ENCODE measurements at regions not wholly inside any gene's neighbourhood (a gene's known extent, or its start where the extent isn't known, plus 50 kb on each side); places are given as distances from the start of the nearest gene placed in this dataset.

GRCh38 chr11:28632338-28632737 lies 524.1 kb downstream of the METTL15 start:
- H3K4me3 ChIP-seq: no peak overlapping the region
- H3K9me3 ChIP-seq (ENCODE audit: control insufficient read depth in 4 of 4, insufficient read depth in 3 of 4, low read length in 3 of 4): peaks cover 0 to 3% (median 0%) of the 10 kb centered on the region in 4 donors
- H3K4me1 ChIP-seq (ENCODE audit: control insufficient read depth in 5 of 5, insufficient read depth in 5 of 5, low read length in 5 of 5): no peaks in the 10 kb centered on the region
- H3K27me3 ChIP-seq (ENCODE audit: control insufficient read depth in 3 of 3, insufficient read depth in 3 of 3, low read length in 2 of 3): peaks cover 0 to 4% (median 0%) of the 10 kb centered on the region in 3 donors
- WGBS, 2 donors: 87 to 94% methylated on average over 2 of the region's 2 CpGs
- DNase-seq (no peak), ATAC-seq (ENCODE audit: insufficient read depth, low FRiP score) (no peak)
- H3K9ac ChIP-seq (ENCODE audit: insufficient read depth in 1 of 2, low read length in 2 of 2): no peak overlapping the region
- no peak for TF ChIP-seq CTCF (IDR thresholded peaks at IDR 0.05; ENCODE audit: control extremely low read depth, extremely low read depth)
- no peak overlapping the region for H3K27ac ChIP-seq (ENCODE audit: low read depth in 1 of 2, low read length in 1 of 2)
- H3K36me3 ChIP-seq (ENCODE audit: control insufficient read depth in 4 of 4, insufficient read depth in 4 of 4, low read length in 4 of 4): no peaks in the 10 kb centered on the region

- Histone ChIP-seq H3K27ac (ENCODE audit: low read depth in 1 of 2, low read length in 1 of 2) (no peak overlapping the region), H3K4me1 (ENCODE audit: control insufficient read depth in 5 of 5, insufficient read depth in 5 of 5, low read length in 5 of 5) (no peaks in the 10 kb centered on the region), H3K9me3 (ENCODE audit: control insufficient read depth in 4 of 4, insufficient read depth in 3 of 4, low read length in 3 of 4) (peaks cover 0 to 2% (median 0%) of the 10 kb centered on the region in 4 donors), H3K4me3 (no peak overlapping the region), H3K27me3 (ENCODE audit: control insufficient read depth in 3 of 3, insufficient read depth in 3 of 3, low read length in 2 of 3) (peaks cover 0 to 4% (median 0%) of the 10 kb centered on the region in 3 donors), H3K36me3 (ENCODE audit: control insufficient read depth in 4 of 4, insufficient read depth in 4 of 4, low read length in 4 of 4) (no peaks in the 10 kb centered on the region), H3K9ac (ENCODE audit: insufficient read depth in 1 of 2, low read length in 2 of 2) (no peak overlapping the region)
- no peak for DNase-seq
- WGBS, 2 donors: 37 to 60% methylated on average over 1 of the region's 1 CpG
- no peak for TF ChIP-seq CTCF (IDR thresholded peaks at IDR 0.05; ENCODE audit: control extremely low read depth, extremely low read depth)
- no peak for ATAC-seq (ENCODE audit: insufficient read depth, low FRiP score)
Measured at GRCh38 chr11:28631148-28631547, 523.0 kb downstream of the METTL15 start.

- Histone ChIP-seq H3K9me3 (ENCODE audit: control insufficient read depth in 4 of 4, insufficient read depth in 3 of 4, low read length in 3 of 4) (no peaks in the 10 kb centered on the region), H3K4me1 (ENCODE audit: control insufficient read depth in 5 of 5, insufficient read depth in 5 of 5, low read length in 5 of 5) (no peaks in the 10 kb centered on the region), H3K27ac (ENCODE audit: low read depth in 1 of 2, low read length in 1 of 2) (no peak overlapping the region), H3K27me3 (ENCODE audit: control insufficient read depth in 3 of 3, insufficient read depth in 3 of 3, low read length in 2 of 3) (peaks cover 0 to 4% (median 0%) of the 10 kb centered on the region in 3 donors), H3K9ac (ENCODE audit: insufficient read depth in 1 of 2, low read length in 2 of 2) (no peak overlapping the region), H3K4me3 (no peak overlapping the region), H3K36me3 (ENCODE audit: control insufficient read depth in 4 of 4, insufficient read depth in 4 of 4, low read length in 4 of 4) (no peaks in the 10 kb centered on the region)
- ATAC-seq (ENCODE audit: insufficient read depth, low FRiP score) (no peak), DNase-seq (no peak)
- no peak for TF ChIP-seq CTCF (IDR thresholded peaks at IDR 0.05; ENCODE audit: control extremely low read depth, extremely low read depth)
- 81 to 89% methylated on average over 3 of the region's 3 CpGs for WGBS, 2 donors
Measured at GRCh38 chr11:28629235-28629634, 521.0 kb downstream of the METTL15 start.

- peaks cover 0 to 3% (median 0%) of the 10 kb centered on the region in 4 donors for H3K9me3 ChIP-seq (ENCODE audit: control insufficient read depth in 4 of 4, insufficient read depth in 3 of 4, low read length in 3 of 4)
- peaks cover 0 to 4% (median 0%) of the 10 kb centered on the region in 3 donors for H3K27me3 ChIP-seq (ENCODE audit: control insufficient read depth in 3 of 3, insufficient read depth in 3 of 3, low read length in 2 of 3)
- no peaks in the 10 kb centered on the region for H3K36me3 ChIP-seq (ENCODE audit: control insufficient read depth in 4 of 4, insufficient read depth in 4 of 4, low read length in 4 of 4)
- TF ChIP-seq CTCF (IDR thresholded peaks at IDR 0.05; ENCODE audit: control extremely low read depth, extremely low read depth): no peak
- 74 to 81% methylated on average over 4 of the region's 4 CpGs for WGBS, 2 donors
- H3K4me1 ChIP-seq (ENCODE audit: control insufficient read depth in 5 of 5, insufficient read depth in 5 of 5, low read length in 5 of 5): no peaks in the 10 kb centered on the region
- no peak overlapping the region for H3K27ac ChIP-seq (ENCODE audit: low read depth in 1 of 2, low read length in 1 of 2)
- no peak for ATAC-seq (ENCODE audit: insufficient read depth, low FRiP score)
- no peak overlapping the region for H3K4me3 ChIP-seq
- no peak overlapping the region for H3K9ac ChIP-seq (ENCODE audit: insufficient read depth in 1 of 2, low read length in 2 of 2)
- DNase-seq: no peak
Measured at GRCh38 chr11:28628412-28628811, 520.2 kb downstream of the METTL15 start.

Data from lung (tissue), 11 donors.